ENCODE measurements at regions not wholly inside any gene's neighbourhood (a gene's known extent, or its start where the extent isn't known, plus 50 kb on each side); places are given as distances from the start of the nearest gene placed in this dataset.
"Not testable (repeated sequence)": the region's sequence is repeated elsewhere in the genome, so short reads cannot be mapped to it uniquely, and the experiment has no call there.

- no peaks in the 10 kb centered on the region for H3K36me3 ChIP-seq (ENCODE audit: insufficient read depth, low read length)
- no peak for TF ChIP-seq FOXP2 (optimal IDR thresholded peaks at IDR 0.05; ENCODE audit: control extremely low read depth, extremely low read length, insufficient read depth)
- no peak for TF ChIP-seq POLR2AphosphoS5 (IDR thresholded peaks at IDR 0.05; ENCODE audit: borderline replicate concordance, low read depth, low read length)
- no peak for TF ChIP-seq EZH2 (IDR thresholded peaks at IDR 0.05)
- DNase-seq (ENCODE audit: low read depth, low spot score): no peak
- H3K9me3 ChIP-seq (ENCODE audit: low read depth, low read length): no peaks in the 10 kb centered on the region
- no peak overlapping the region for H3K9ac ChIP-seq (ENCODE audit: insufficient read length)
- no peak overlapping the region for H3K4me3 ChIP-seq
- no peak overlapping the region for H3K27ac ChIP-seq
Observed at GRCh38 chr10:28184810-28185209, 118.1 kb downstream of the MPP7 start.

- TF ChIP-seq EZH2 (IDR thresholded peaks at IDR 0.05) (no peak), FOXP2 (optimal IDR thresholded peaks at IDR 0.05; ENCODE audit: control extremely low read depth, extremely low read length, insufficient read depth) (no peak), POLR2AphosphoS5 (IDR thresholded peaks at IDR 0.05; ENCODE audit: borderline replicate concordance, low read depth, low read length) (no peak)
- Histone ChIP-seq H3K36me3 (ENCODE audit: insufficient read depth, low read length) (no peaks in the 10 kb centered on the region), H3K27ac (no peak overlapping the region), H3K9me3 (ENCODE audit: low read depth, low read length) (no peaks in the 10 kb centered on the region), H3K9ac (ENCODE audit: insufficient read length) (no peak overlapping the region), H3K4me3 (no peak overlapping the region)
- no peak for DNase-seq (ENCODE audit: low read depth, low spot score)
Observed at GRCh38 chr10:28181478-28182096, 121.3 kb downstream of the MPP7 start.

GRCh38 chr10:28180654-28181053 lies 122.2 kb downstream of the MPP7 start:
- H3K27ac ChIP-seq: no peak overlapping the region
- TF ChIP-seq FOXP2 (optimal IDR thresholded peaks at IDR 0.05; ENCODE audit: control extremely low read depth, extremely low read length, insufficient read depth) (no peak), EZH2 (IDR thresholded peaks at IDR 0.05) (no peak), POLR2AphosphoS5 (IDR thresholded peaks at IDR 0.05; ENCODE audit: borderline replicate concordance, low read depth, low read length) (no peak)
- no peaks in the 10 kb centered on the region for H3K9me3 ChIP-seq (ENCODE audit: low read depth, low read length)
- H3K36me3 ChIP-seq (ENCODE audit: insufficient read depth, low read length): no peaks in the 10 kb centered on the region
- no peak overlapping the region for H3K9ac ChIP-seq (ENCODE audit: insufficient read length)
- H3K4me3 ChIP-seq: no peak overlapping the region
- no peak for DNase-seq (ENCODE audit: low read depth, low spot score)

- Histone ChIP-seq H3K9ac (ENCODE audit: insufficient read length) (no peak overlapping the region), H3K27ac (no peak overlapping the region), H3K4me3 (no peak overlapping the region), H3K9me3 (ENCODE audit: low read depth, low read length) (no peaks in the 10 kb centered on the region), H3K36me3 (ENCODE audit: insufficient read depth, low read length) (no peaks in the 10 kb centered on the region)
- TF ChIP-seq POLR2AphosphoS5 (IDR thresholded peaks at IDR 0.05; ENCODE audit: borderline replicate concordance, low read depth, low read length) (no peak), EZH2 (IDR thresholded peaks at IDR 0.05) (no peak), FOXP2 (optimal IDR thresholded peaks at IDR 0.05; ENCODE audit: control extremely low read depth, extremely low read length, insufficient read depth) (no peak)
- no peak for DNase-seq (ENCODE audit: low read depth, low spot score)
Observed at GRCh38 chr10:28179743-28180099, 123.1 kb downstream of the MPP7 start.

GRCh38 chr10:28179006-28179742 lies 123.7 kb downstream of the MPP7 start:
- no peaks in the 10 kb centered on the region for H3K9me3 ChIP-seq (ENCODE audit: low read depth, low read length)
- TF ChIP-seq FOXP2 (optimal IDR thresholded peaks at IDR 0.05; ENCODE audit: control extremely low read depth, extremely low read length, insufficient read depth): no peak
- no peak for TF ChIP-seq EZH2 (IDR thresholded peaks at IDR 0.05)
- no peak for TF ChIP-seq POLR2AphosphoS5 (IDR thresholded peaks at IDR 0.05; ENCODE audit: borderline replicate concordance, low read depth, low read length)
- DNase-seq (ENCODE audit: low read depth, low spot score): peak; percentile 26
- H3K9ac ChIP-seq (ENCODE audit: insufficient read length): no peak overlapping the region
- no peak overlapping the region for H3K4me3 ChIP-seq
- H3K36me3 ChIP-seq (ENCODE audit: insufficient read depth, low read length): no peaks in the 10 kb centered on the region
- H3K27ac ChIP-seq: no peak overlapping the region

GRCh38 chr10:28177944-28178637 lies 124.8 kb downstream of the MPP7 start:
- Histone ChIP-seq H3K9me3 (ENCODE audit: low read depth, low read length) (no peaks in the 10 kb centered on the region), H3K4me3 (no peak overlapping the region), H3K27ac (no peak overlapping the region), H3K9ac (ENCODE audit: insufficient read length) (no peak overlapping the region), H3K36me3 (ENCODE audit: insufficient read depth, low read length) (no peaks in the 10 kb centered on the region)
- TF ChIP-seq EZH2 (IDR thresholded peaks at IDR 0.05) (no peak), FOXP2 (optimal IDR thresholded peaks at IDR 0.05; ENCODE audit: control extremely low read depth, extremely low read length, insufficient read depth) (no peak), POLR2AphosphoS5 (IDR thresholded peaks at IDR 0.05; ENCODE audit: borderline replicate concordance, low read depth, low read length) (no peak)
- DNase-seq (ENCODE audit: low read depth, low spot score): no peak

GRCh38 chr10:28176498-28176897 lies 126.4 kb downstream of the MPP7 start:
- H3K9ac ChIP-seq (ENCODE audit: insufficient read length); H3K9me3 ChIP-seq (ENCODE audit: low read depth, low read length); H3K27ac ChIP-seq; H3K4me3 ChIP-seq; H3K36me3 ChIP-seq (ENCODE audit: insufficient read depth, low read length); DNase-seq (ENCODE audit: low read depth, low spot score): not testable (repeated sequence)

- DNase-seq (ENCODE audit: low read depth, low spot score): no peak
- Histone ChIP-seq H3K9ac (ENCODE audit: insufficient read length) (no peak overlapping the region), H3K9me3 (ENCODE audit: low read depth, low read length) (no peaks in the 10 kb centered on the region), H3K27ac (no peak overlapping the region), H3K4me3 (no peak overlapping the region), H3K36me3 (ENCODE audit: insufficient read depth, low read length) (no peaks in the 10 kb centered on the region)
- no peak for TF ChIP-seq POLR2AphosphoS5 (IDR thresholded peaks at IDR 0.05; ENCODE audit: borderline replicate concordance, low read depth, low read length)
- no peak for TF ChIP-seq FOXP2 (optimal IDR thresholded peaks at IDR 0.05; ENCODE audit: control extremely low read depth, extremely low read length, insufficient read depth)
Observed at GRCh38 chr10:28172223-28172610, 130.6 kb downstream of the MPP7 start.

Measured in SK-N-MC (cell line).